ENCODE measurements at regions not wholly inside any gene's neighbourhood (a gene's known extent, or its start where the extent isn't known, plus 50 kb on each side); places are given as distances from the start of the nearest gene placed in this dataset.

DNA sequence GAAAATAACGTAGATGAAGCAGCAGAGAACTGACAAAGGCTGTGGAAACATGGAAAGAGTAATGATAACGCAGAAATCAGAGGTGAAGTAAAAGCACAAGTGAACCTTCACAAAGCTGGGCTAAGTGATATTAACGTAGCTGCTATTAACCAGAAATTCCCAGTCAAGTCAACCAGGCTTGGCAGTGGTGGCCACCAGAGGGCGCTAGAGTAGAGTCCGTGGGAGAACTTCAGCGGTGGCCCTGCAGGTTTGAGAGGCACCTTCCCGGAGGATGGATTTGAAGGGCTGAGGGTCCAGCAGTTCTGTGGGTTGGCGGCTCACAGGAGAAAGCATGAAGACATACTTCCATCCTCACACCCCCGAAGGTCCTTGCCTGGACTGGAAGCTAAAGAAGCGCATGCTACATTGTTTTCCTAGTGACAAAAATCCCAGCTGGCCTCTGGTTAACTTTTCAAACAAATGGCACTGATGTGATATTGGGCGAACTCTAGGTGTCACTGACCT lies 81.7 kb upstream of the ZNF648 start:
- no peaks in the 10 kb centered on the region for H3K79me2 ChIP-seq (ENCODE audit: control insufficient read depth, insufficient read depth, low read length)
- no peaks in the 10 kb centered on the region for H3K9me3 ChIP-seq (ENCODE audit: control insufficient read depth, insufficient read depth, low read depth, low read length)
- no peak overlapping the region for H3K4me2 ChIP-seq (ENCODE audit: extremely low read depth, insufficient read depth, low read length)
- H3K4me3 ChIP-seq (replicated peaks in 1 of 4; ENCODE audit: control extremely low read depth in 1 of 4, insufficient read depth in 1 of 4, low read depth in 3 of 4, low read length in 4 of 4) = no peak overlapping the region
- peak; percentile 61 to 85 for DNase-seq (ENCODE audit: low read depth in 2 of 2)
- H3K4me1 ChIP-seq (ENCODE audit: control insufficient read depth, extremely low read depth, insufficient read depth, low read length) = peaks cover 4% of the 10 kb centered on the region
- no peak overlapping the region for H3K9ac ChIP-seq (ENCODE audit: insufficient read depth, low read length)
- no peak for TF ChIP-seq EZH2 (IDR thresholded peaks at IDR 0.05; ENCODE audit: low read length, missing control alignments)
- TF ChIP-seq, protein P1, sequence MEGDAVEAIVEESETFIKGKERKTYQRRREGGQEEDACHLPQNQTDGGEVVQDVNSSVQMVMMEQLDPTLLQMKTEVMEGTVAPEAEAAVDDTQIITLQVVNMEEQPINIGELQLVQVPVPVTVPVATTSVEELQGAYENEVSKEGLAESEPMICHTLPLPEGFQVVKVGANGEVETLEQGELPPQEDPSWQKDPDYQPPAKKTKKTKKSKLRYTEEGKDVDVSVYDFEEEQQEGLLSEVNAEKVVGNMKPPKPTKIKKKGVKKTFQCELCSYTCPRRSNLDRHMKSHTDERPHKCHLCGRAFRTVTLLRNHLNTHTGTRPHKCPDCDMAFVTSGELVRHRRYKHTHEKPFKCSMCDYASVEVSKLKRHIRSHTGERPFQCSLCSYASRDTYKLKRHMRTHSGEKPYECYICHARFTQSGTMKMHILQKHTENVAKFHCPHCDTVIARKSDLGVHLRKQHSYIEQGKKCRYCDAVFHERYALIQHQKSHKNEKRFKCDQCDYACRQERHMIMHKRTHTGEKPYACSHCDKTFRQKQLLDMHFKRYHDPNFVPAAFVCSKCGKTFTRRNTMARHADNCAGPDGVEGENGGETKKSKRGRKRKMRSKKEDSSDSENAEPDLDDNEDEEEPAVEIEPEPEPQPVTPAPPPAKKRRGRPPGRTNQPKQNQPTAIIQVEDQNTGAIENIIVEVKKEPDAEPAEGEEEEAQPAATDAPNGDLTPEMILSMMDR (conservative IDR thresholded peaks at IDR 0.05 in 1 of 2, IDR thresholded peaks at IDR 0.05 in 1 of 2; ENCODE audit: low read depth in 1 of 2, low read length in 2 of 2) = peak; percentile 96 to 98
- H2AFZ ChIP-seq (ENCODE audit: low read length) = no peak overlapping the region
- H3K27ac ChIP-seq (ENCODE audit: insufficient read depth, low read length) = no peak overlapping the region
- H4K20me1 ChIP-seq (ENCODE audit: control insufficient read depth, extremely low read depth, insufficient read depth, low read length) = no peaks in the 10 kb centered on the region
- no peaks in the 10 kb centered on the region for H3K27me3 ChIP-seq (ENCODE audit: control insufficient read depth, insufficient read depth, low read length)
- H3K36me3 ChIP-seq (ENCODE audit: control insufficient read depth, insufficient read depth, low read length) = no peaks in the 10 kb centered on the region

DNA sequence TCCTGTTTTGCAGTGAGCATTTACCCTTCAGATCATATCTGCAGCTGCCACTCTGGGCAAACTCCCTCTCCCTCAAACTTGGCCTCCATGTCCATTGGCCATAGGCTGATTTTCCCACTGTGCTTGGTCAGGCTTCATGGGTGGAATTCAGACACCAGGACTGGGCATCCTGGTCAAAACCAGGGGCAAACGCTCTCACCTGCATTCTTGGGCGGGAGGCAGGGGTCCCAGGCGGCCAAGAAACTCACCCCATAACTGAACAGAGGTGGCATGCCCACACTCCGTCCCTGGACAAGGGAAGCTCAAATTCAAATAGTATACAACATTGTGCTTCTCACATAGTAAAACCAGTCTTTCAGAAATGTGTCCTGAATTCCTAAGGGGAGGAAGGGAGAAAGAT lies 81.1 kb upstream of the ZNF648 start:
- no peak for DNase-seq (ENCODE audit: low read depth in 2 of 2)
- no peaks in the 10 kb centered on the region for H3K79me2 ChIP-seq (ENCODE audit: control insufficient read depth, insufficient read depth, low read length)
- H3K9ac ChIP-seq (ENCODE audit: insufficient read depth, low read length) = no peak overlapping the region
- H2AFZ ChIP-seq (ENCODE audit: low read length) = no peak overlapping the region
- no peak overlapping the region for H3K4me3 ChIP-seq (replicated peaks in 1 of 4; ENCODE audit: control extremely low read depth in 1 of 4, insufficient read depth in 1 of 4, low read depth in 3 of 4, low read length in 4 of 4)
- no peaks in the 10 kb centered on the region for H4K20me1 ChIP-seq (ENCODE audit: control insufficient read depth, extremely low read depth, insufficient read depth, low read length)
- no peaks in the 10 kb centered on the region for H3K36me3 ChIP-seq (ENCODE audit: control insufficient read depth, insufficient read depth, low read length)
- H3K27me3 ChIP-seq (ENCODE audit: control insufficient read depth, insufficient read depth, low read length) = no peaks in the 10 kb centered on the region
- H3K9me3 ChIP-seq (ENCODE audit: control insufficient read depth, insufficient read depth, low read depth, low read length) = no peaks in the 10 kb centered on the region
- no peak overlapping the region for H3K4me2 ChIP-seq (ENCODE audit: extremely low read depth, insufficient read depth, low read length)
- no peak overlapping the region for H3K27ac ChIP-seq (ENCODE audit: insufficient read depth, low read length)
- TF ChIP-seq, protein P1 (conservative IDR thresholded peaks at IDR 0.05 in 1 of 2, IDR thresholded peaks at IDR 0.05 in 1 of 2; ENCODE audit: low read depth in 1 of 2, low read length in 2 of 2) = no peak
- no peak for TF ChIP-seq EZH2 (IDR thresholded peaks at IDR 0.05; ENCODE audit: low read length, missing control alignments)
- peaks cover 4% of the 10 kb centered on the region for H3K4me1 ChIP-seq (ENCODE audit: control insufficient read depth, extremely low read depth, insufficient read depth, low read length)

DNA sequence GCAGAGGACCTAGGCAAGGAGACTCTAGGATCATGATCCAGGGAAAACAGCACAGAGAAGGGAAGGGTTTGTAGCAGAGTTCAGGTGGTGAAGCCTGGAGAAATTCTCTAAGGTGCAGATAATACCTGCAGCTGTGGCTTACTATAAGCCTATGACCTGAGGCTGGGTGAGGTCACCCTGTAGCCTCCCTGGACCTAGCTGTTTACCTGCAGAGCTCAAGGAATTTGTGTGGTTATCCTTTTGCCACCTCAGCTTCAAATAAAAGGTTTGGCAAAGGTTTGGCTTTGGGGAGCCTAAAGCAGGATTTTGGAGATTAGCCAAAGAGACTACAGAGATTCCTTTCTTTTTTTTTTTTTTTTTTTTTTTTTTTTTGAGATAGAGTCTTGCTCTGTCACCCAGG lies 79.5 kb upstream of the ZNF648 start:
- Histone ChIP-seq H3K79me2 (ENCODE audit: control insufficient read depth, insufficient read depth, low read length) (no peaks in the 10 kb centered on the region), H3K4me1 (ENCODE audit: control insufficient read depth, extremely low read depth, insufficient read depth, low read length) (peaks cover 4% of the 10 kb centered on the region), H3K4me3 (replicated peaks in 1 of 4; ENCODE audit: control extremely low read depth in 1 of 4, insufficient read depth in 1 of 4, low read depth in 3 of 4, low read length in 4 of 4) (no peak overlapping the region), H3K4me2 (ENCODE audit: extremely low read depth, insufficient read depth, low read length) (no peak overlapping the region), H3K27ac (ENCODE audit: insufficient read depth, low read length) (no peak overlapping the region), H3K27me3 (ENCODE audit: control insufficient read depth, insufficient read depth, low read length) (no peaks in the 10 kb centered on the region), H3K36me3 (ENCODE audit: control insufficient read depth, insufficient read depth, low read length) (no peaks in the 10 kb centered on the region), H4K20me1 (ENCODE audit: control insufficient read depth, extremely low read depth, insufficient read depth, low read length) (no peaks in the 10 kb centered on the region), H3K9ac (ENCODE audit: insufficient read depth, low read length) (no peak overlapping the region), H3K9me3 (ENCODE audit: control insufficient read depth, insufficient read depth, low read depth, low read length) (no peaks in the 10 kb centered on the region), H2AFZ (ENCODE audit: low read length) (no peak overlapping the region)
- no peak for DNase-seq (ENCODE audit: low read depth in 2 of 2)
- no peak for TF ChIP-seq EZH2 (IDR thresholded peaks at IDR 0.05; ENCODE audit: low read length, missing control alignments)
- TF ChIP-seq, protein P1 (conservative IDR thresholded peaks at IDR 0.05 in 1 of 2, IDR thresholded peaks at IDR 0.05 in 1 of 2; ENCODE audit: low read depth in 1 of 2, low read length in 2 of 2) = no peak
